SK-N-SH (cell line): ENCODE measurements at regions not wholly inside any gene's neighbourhood (a gene's known extent, or its start where the extent isn't known, plus 50 kb on each side); places are given as distances from the start of the nearest gene placed in this dataset.

Source experiments
- CHD2 ChIP-seq: fragments of 150-350 bp; IDR thresholded peaks from 2 replicates; pipeline ENCODE4 v1.6.1; 2018; ENCODE audit warnings: low read length; ENCODE audit not compliant: partially characterized antibody
- CTCF ChIP-seq: fragments of 200-600 bp; sonication (generic); IDR thresholded peaks from 2 replicates; pipeline ENCODE4 v1.6.1; 2017; ENCODE audit warnings: antibody characterized with exemption, mild to moderate bottlenecking, moderate library complexity
- ELF1 ChIP-seq: IDR thresholded peaks from 2 replicates; pipeline ENCODE4 v1.4.0; 2012
- EP300 ChIP-seq, 2 experiments: IDR thresholded peaks; 2 replicates each; pipeline versions ENCODE4 v1.4.0 to v1.6.1; 2012; ENCODE audit warnings: borderline replicate concordance in 1 of 2, low read depth in 1 of 2, low read length in 1 of 2
- FOSL2 ChIP-seq: IDR thresholded peaks from 2 replicates; pipeline ENCODE4 v1.4.0; 2012; ENCODE audit warnings: low read depth, mild to moderate bottlenecking, moderate library complexity, borderline replicate concordance
- FOXJ3 ChIP-seq: sonication (generic); formaldehyde crosslinking; IDR thresholded peaks from 2 replicates; pipeline ENCODE4 v1.5.1; 2020; ENCODE audit warnings: mild to moderate bottlenecking, missing genetic modification reagents
- GABPA ChIP-seq: IDR thresholded peaks from 2 replicates; pipeline ENCODE4 v1.4.0; 2012; ENCODE audit warnings: low read depth, mild to moderate bottlenecking
- JUND ChIP-seq: IDR thresholded peaks from 2 replicates; pipeline ENCODE4 v1.4.0; 2012
- MAX ChIP-seq: IDR thresholded peaks from 2 replicates; pipeline ENCODE4 v1.4.0; 2012; ENCODE audit warnings: low read depth
- REST ChIP-seq: IDR thresholded peaks from 2 replicates; pipeline ENCODE4 v1.6.1; 2012; ENCODE audit warnings: mild to moderate bottlenecking, low read depth, low read length, moderate library complexity
- RFX5 ChIP-seq: IDR thresholded peaks from 2 replicates; pipeline ENCODE4 v1.6.1; 2012; ENCODE audit warnings: mild to moderate bottlenecking, improper control_type of control experiment, low read length
- RXRA ChIP-seq: IDR thresholded peaks from 2 replicates; pipeline ENCODE4 v1.4.0; 2012; ENCODE audit warnings: low read depth, mild to moderate bottlenecking, borderline replicate concordance
- TCF12 ChIP-seq: IDR thresholded peaks from 2 replicates; pipeline ENCODE4 v1.4.0; 2012
- TEAD4 ChIP-seq: IDR thresholded peaks from 2 replicates; pipeline ENCODE4 v1.4.0; 2012; ENCODE audit warnings: mild to moderate bottlenecking, borderline replicate concordance; ENCODE audit not compliant: insufficient read depth
- USF1 ChIP-seq: IDR thresholded peaks from 2 replicates; pipeline ENCODE4 v1.4.0; 2012; ENCODE audit warnings: low read depth, borderline replicate concordance
- ZBTB33 ChIP-seq: IDR thresholded peaks from 2 replicates; pipeline ENCODE4 v1.4.0; 2012; ENCODE audit warnings: low read depth, borderline replicate concordance

- no peak for TF ChIP-seq REST
- TF ChIP-seq RFX5 = no peak; the same call in 1 of the 2 replicates
- TF ChIP-seq TCF12 = peak; percentile 22; the same call in 1 of the 2 replicates
- TF ChIP-seq JUND = no peak
- TF ChIP-seq MAX = no peak
- TF ChIP-seq CTCF = no peak
- no peak for TF ChIP-seq GABPA
- no peak for TF ChIP-seq ELF1
- TF ChIP-seq ZBTB33 = no peak
- TF ChIP-seq TEAD4 = no peak
- TF ChIP-seq USF1 = no peak
- no peak for TF ChIP-seq FOXJ3 (CRISPR knock-in tag)
- no peak for TF ChIP-seq FOSL2
- peak; percentile 70 for TF ChIP-seq CHD2
- TF ChIP-seq RXRA = no peak
- TF ChIP-seq EP300 (IDR thresholded peaks at IDR 0.05; ENCODE audit: borderline replicate concordance in 1 of 2, low read depth in 1 of 2, low read length in 1 of 2) = peak in 1 of 2 experiments; percentile 58; a peak in 2 of 4 replicates
These were observed 784.1 kb upstream of the CDH7 start (continued) for GRCh38 chr18:64966667-64967066.
